Ectodermal cell (in vitro differentiated cells): ENCODE measurements at regions not wholly inside any gene's neighbourhood (a gene's known extent, or its start where the extent isn't known, plus 50 kb on each side); places are given as distances from the start of the nearest gene placed in this dataset.

Experiments
- H3K27ac ChIP-seq: 2 replicates; pipeline ENCODE4 v1.7.0; 2013; ENCODE audit warnings: mild to moderate bottlenecking, low read depth, low read length; ENCODE audit not compliant: insufficient read depth, poor library complexity, severe bottlenecking
- H3K27me3 ChIP-seq: 2 replicates; pipeline ENCODE4 v1.7.0; 2013; ENCODE audit warnings: mild to moderate bottlenecking, low read length; ENCODE audit not compliant: insufficient read depth, control insufficient read depth, poor library complexity, severe bottlenecking
- H3K36me3 ChIP-seq: one replicate; pipeline ENCODE4 v1.7.0; 2013; ENCODE audit warnings: low read length; ENCODE audit not compliant: control insufficient read depth, insufficient read depth
- H3K4me1 ChIP-seq: one replicate; pipeline ENCODE4 v1.7.0; 2013; ENCODE audit warnings: low read length; ENCODE audit not compliant: control insufficient read depth, insufficient read depth
- H3K4me3 ChIP-seq: 2 replicates; pipeline ENCODE4 v1.7.0; 2013; ENCODE audit warnings: low read depth, low read length, control low read depth; ENCODE audit not compliant: insufficient read depth
- H3K9me3 ChIP-seq: 2 replicates; pipeline ENCODE4 v1.7.0; 2013; ENCODE audit warnings: mild to moderate bottlenecking, low read length, moderate library complexity; ENCODE audit not compliant: control insufficient read depth
- WGBS, 2 experiments: methylation state at CpG; one replicate each; pipeline ENCODE4 v1.1.7; 2013; ENCODE audit warnings: missing lambda C conversion rate in 2 of 2; 5-methylcytosine and 5-hydroxymethylcytosine counted together

DNA sequence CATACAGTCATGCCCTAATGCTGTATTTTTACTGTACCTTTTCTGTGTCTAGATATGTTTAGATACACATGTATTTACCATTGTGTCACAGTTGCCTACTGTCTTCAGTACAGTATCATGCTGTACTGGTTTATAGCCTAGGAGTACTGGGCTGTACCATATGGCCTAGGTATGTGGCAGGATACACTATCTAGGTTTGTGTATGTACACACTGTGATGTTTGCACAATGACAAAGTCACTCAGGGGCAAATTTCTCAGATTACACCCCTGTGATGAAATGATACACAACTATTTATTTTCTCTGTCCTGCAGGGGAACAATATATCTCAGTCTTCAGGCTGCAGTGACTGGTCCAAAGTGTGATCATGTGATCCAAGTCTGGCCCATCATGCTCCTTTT is 1076.1 kb downstream of the VRK1 start:
- Histone ChIP-seq H3K4me3 (no peak overlapping the region), H3K36me3 (no peaks in the 10 kb centered on the region)

DNA sequence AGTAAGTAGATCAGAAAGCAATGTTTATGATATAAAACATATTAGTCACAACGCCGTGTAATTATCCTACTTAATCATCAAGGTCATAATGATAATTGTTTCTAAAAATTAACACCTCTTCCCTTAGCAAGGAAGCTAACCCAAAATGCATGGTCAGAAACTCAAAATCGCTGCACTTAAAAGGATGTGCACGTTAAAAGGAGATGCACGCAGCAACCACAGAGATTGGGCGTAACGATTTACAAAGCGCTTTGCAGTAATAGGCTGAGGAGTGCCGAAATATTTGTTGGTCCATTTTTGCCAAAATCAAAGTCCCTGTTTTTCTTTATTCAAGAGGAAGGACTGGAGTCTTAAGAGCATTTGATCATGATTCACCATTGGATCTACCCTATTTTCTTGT is 1077.2 kb downstream of the VRK1 start:
- H3K27me3 ChIP-seq, result no peaks in the 10 kb centered on the region
- no peak overlapping the region for H3K27ac ChIP-seq
- H3K36me3 ChIP-seq, result no peaks in the 10 kb centered on the region
- H3K9me3 ChIP-seq, result no peaks in the 10 kb centered on the region
- H3K4me1 ChIP-seq, result no peaks in the 10 kb centered on the region
- 93 to 94% methylated on average over 7 to 9 of the region's 9 CpGs for WGBS, 2 experiments
- H3K4me3 ChIP-seq, result no peak overlapping the region

More for the DNA sequence above, 1076.1 kb downstream of the VRK1 start:
- no peaks in the 10 kb centered on the region for H3K4me1 ChIP-seq
- H3K9me3 ChIP-seq, result no peaks in the 10 kb centered on the region
- no peak overlapping the region for H3K27ac ChIP-seq
- H3K27me3 ChIP-seq, result no peaks in the 10 kb centered on the region

DNA sequence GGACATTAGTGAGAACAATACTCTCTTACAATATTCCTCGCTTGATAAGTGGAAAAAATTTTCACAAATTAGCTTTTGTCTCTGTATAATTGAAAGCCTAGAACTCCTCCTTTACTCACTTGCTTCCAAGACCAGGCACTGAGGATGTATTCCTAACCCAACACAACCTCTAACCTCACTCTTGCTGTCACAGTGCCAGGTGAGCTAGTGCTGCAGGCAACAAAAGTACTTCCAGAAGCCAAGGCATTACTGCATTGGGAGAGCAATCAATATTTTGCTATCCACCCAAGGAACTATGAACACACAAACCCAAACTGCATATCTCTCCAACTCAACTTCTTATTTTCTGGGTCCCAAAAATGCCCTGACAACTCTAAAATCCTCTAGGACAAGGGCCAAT is 1081.0 kb downstream of the VRK1 start:
- H3K36me3 ChIP-seq, result no peaks in the 10 kb centered on the region
- 100% methylated on average over 1 of the region's 1 CpG for WGBS, 2 experiments
- no peak overlapping the region for H3K27ac ChIP-seq
- H3K4me3 ChIP-seq, result no peak overlapping the region
- no peaks in the 10 kb centered on the region for H3K9me3 ChIP-seq
- H3K4me1 ChIP-seq, result peaks cover 4% of the 10 kb centered on the region
- no peaks in the 10 kb centered on the region for H3K27me3 ChIP-seq

DNA sequence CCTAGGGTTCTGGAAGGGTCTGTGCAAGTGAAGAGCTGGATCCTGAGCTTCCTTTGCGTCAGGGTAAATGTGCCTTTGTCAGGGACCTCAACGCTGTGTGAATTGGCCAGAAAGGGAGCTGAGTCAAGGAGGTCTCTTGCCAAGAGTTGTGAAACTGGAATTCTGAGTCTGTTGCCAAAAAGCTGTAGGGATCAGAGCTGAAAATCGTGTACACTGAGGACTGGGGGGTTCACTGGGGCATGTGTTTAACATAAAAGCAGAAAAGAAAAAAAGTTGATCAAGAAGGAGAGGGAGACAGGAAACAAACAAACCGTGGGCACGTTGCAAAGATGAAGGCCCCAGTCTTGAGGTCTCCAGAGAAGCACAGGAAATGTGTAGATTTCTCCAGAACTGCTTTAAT is 1081.5 kb downstream of the VRK1 start:
- no peaks in the 10 kb centered on the region for H3K36me3 ChIP-seq
- H3K4me1 ChIP-seq, result peaks cover 9% of the 10 kb centered on the region
- no peak overlapping the region for H3K27ac ChIP-seq
- H3K9me3 ChIP-seq, result no peaks in the 10 kb centered on the region
- no peak overlapping the region for H3K4me3 ChIP-seq
- no peaks in the 10 kb centered on the region for H3K27me3 ChIP-seq
- 91 to 94% methylated on average over 5 of the region's 5 CpGs for WGBS, 2 experiments

DNA sequence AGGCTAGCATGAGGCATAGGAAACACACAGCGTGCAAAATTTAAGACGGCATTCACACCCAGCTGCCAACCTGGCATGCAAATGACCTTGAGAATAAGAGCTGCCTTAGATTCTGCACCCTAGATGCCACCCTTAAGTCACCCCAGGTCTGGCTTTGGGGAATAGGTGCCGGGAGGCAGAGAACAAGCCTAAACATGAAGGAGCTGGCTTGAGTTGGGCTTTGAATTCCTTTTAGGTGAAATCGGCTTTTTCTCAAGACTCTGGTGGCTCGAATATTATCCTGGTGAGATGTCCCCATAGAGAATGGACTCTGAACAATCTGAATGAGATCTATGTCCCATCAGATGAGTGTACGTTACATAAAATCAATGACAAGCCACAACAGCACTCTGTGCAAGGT is 1090.5 kb downstream of the VRK1 start:
- H3K36me3 ChIP-seq, result no peaks in the 10 kb centered on the region
- no peak overlapping the region for H3K4me3 ChIP-seq
- WGBS, 2 experiments, result 96 to 97% methylated on average over 6 of the region's 6 CpGs
- peaks cover 19% of the 10 kb centered on the region for H3K4me1 ChIP-seq
- no peaks in the 10 kb centered on the region for H3K27me3 ChIP-seq
- no peaks in the 10 kb centered on the region for H3K9me3 ChIP-seq
- H3K27ac ChIP-seq, result no peak overlapping the region

DNA sequence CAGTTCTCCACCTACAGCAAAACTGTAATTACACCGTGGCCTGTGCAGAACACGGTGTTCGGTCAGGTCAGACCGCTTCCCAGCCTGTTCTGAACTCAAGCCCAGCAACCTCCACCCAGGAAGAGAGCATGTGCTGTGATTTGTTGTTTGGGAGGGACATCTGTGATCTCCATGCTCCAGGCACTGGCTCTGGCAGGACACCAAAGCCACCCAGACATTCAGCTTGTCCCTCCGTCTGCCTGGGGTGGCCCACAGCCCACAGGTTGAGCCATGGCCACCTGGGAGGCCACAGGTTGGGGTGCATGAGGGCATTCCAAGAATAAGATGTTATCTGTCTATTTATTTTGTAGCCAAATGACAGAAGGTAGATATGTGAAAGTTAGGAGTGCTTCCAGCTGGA is 1091.1 kb downstream of the VRK1 start:
- H3K4me1 ChIP-seq, result peaks cover 14% of the 10 kb centered on the region
- no peaks in the 10 kb centered on the region for H3K36me3 ChIP-seq
- WGBS, 2 experiments, result 94 to 96% methylated on average over 5 of the region's 5 CpGs
- no peaks in the 10 kb centered on the region for H3K27me3 ChIP-seq
- no peak overlapping the region for H3K27ac ChIP-seq
- H3K4me3 ChIP-seq, result no peak overlapping the region
- no peaks in the 10 kb centered on the region for H3K9me3 ChIP-seq

DNA sequence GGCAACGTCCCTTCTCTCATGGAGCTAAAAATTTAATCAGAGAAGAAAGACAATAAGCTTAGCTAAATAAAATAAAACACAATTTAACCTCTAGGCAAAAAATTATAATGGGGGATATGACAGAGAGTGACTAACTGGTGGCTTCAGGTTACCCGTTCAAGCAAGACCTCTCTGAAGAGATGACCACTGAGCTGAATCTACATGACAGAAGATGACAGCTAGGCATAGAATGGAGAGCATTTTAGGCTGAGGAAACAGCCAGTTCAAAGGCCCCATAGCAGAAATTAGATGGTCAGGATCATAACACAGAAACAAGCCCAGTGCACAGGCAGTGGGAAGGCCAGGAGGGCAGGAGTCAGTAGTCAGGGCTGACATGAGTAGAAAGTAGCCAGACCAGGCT is 1094.3 kb downstream of the VRK1 start:
- Histone ChIP-seq H3K4me1 (peaks cover 3% of the 10 kb centered on the region), H3K36me3 (no peaks in the 10 kb centered on the region), H3K27me3 (no peaks in the 10 kb centered on the region), H3K9me3 (no peaks in the 10 kb centered on the region), H3K4me3 (no peak overlapping the region), H3K27ac (no peak overlapping the region)
- 39 to 41% methylated on average over 1 of the region's 2 CpGs for WGBS, 2 experiments

DNA sequence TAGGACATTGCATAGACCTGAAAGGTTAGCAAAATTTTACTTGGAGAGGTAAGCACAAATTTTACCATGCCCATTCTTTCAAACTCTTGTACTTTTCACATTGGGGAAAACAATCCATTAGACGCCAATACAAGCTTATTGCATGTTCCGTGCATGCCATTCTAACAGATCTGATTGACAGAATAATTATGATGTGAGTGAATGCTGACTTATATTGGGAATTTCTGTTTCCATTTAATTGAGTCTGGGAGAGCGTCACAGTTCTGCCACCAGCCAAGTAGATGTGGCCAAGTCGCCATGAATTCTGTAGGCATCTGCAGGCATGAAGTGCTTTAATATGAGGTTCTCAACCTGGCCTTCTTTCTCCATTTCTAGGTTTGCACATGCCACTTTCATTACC is 1097.4 kb downstream of the VRK1 start:
- Histone ChIP-seq H3K9me3 (no peaks in the 10 kb centered on the region), H3K27me3 (no peaks in the 10 kb centered on the region), H3K36me3 (no peaks in the 10 kb centered on the region), H3K4me1 (peaks cover 3% of the 10 kb centered on the region), H3K27ac (no peak overlapping the region), H3K4me3 (no peak overlapping the region)
- 97% methylated on average over 4 of the region's 4 CpGs for WGBS, 2 experiments

DNA sequence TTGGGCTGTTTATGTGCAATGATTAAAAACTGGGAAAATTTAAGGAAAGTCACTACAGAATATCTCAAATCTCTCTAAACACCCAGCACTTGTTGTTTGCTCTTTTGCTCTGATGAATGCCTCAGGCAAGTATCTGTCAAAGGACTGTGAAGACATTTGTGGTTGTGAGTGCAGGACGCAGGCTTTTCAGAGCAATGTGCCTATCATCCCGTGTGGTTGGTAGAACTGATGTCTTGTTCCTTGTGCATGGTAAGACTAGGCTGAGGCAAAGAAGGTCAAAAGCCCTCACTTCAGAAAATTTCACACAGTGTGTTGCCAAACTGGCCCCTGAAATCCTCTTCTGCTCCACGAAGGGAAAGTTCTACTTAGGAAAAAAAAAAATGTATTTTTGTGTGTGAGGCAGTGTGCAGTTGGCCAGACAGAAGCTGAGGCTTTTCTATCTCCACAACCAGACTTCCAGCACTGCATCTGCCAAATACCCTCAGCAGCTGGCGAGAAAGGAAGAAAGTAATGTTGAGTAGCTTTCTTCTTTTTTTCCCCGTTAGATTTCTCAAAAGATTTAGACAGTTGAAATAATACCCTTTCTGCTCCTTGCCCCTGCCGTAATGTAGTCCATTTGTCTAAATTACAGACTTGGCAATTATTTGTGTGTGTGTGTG is 1103.1 kb downstream of the VRK1 start:
- Histone ChIP-seq H3K4me3 (no peak overlapping the region), H3K27ac (no peak overlapping the region), H3K4me1 (no peaks in the 10 kb centered on the region), H3K9me3 (no peaks in the 10 kb centered on the region), H3K27me3 (no peaks in the 10 kb centered on the region), H3K36me3 (no peaks in the 10 kb centered on the region)
- WGBS, 2 experiments, result 76 to 92% methylated on average over 2 to 5 of the region's 6 CpGs

DNA sequence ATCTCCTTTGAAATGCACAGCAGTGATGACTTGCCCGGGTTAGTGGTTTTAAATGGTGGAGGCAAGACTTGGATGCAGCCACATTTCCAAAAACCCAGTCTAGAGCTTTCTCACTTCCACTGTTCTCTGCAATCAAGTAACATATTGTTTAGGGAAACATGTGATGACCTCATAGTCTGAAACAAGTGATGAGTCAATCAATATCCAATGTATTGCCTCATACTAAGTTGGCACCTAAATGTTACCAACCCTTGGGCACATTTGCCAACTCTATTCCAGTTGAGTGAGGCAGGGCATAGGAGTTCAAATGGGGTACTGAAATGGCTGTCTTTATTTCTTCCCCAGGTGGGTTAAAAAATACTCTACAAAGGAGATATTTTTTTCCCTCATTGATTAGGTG is 1105.4 kb downstream of the VRK1 start:
- 87 to 100% methylated on average over 1 of the region's 1 CpG for WGBS, 2 experiments
- no peak overlapping the region for H3K27ac ChIP-seq
- no peaks in the 10 kb centered on the region for H3K9me3 ChIP-seq
- H3K27me3 ChIP-seq, result no peaks in the 10 kb centered on the region
- H3K4me1 ChIP-seq, result no peaks in the 10 kb centered on the region
- H3K4me3 ChIP-seq, result no peak overlapping the region
- no peaks in the 10 kb centered on the region for H3K36me3 ChIP-seq

DNA sequence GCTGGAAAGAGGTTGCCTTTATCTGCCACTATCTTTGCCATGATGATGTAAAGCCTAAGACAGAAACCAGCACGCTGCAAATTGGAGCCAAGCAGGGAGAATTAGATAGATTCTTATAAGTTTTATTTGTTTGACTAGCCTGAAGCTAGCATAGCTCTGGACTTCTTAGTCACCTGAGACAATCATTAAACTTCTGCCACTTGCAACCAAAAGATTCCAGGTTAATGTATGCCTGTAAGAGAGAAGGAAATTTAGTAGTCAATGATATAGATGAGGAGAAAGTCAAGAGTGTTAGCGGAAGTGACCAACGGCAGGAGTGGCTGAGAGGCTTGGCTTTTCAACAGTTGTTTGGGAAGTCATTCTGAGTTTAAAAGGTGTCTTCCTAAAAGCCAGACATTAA is 1106.6 kb downstream of the VRK1 start:
- Histone ChIP-seq H3K36me3 (no peaks in the 10 kb centered on the region), H3K27ac (no peak overlapping the region), H3K4me3 (no peak overlapping the region), H3K9me3 (no peaks in the 10 kb centered on the region), H3K4me1 (no peaks in the 10 kb centered on the region), H3K27me3 (no peaks in the 10 kb centered on the region)
- WGBS, 2 experiments, result 78 to 81% methylated on average over 3 of the region's 3 CpGs
